ENCODE measurements at regions not wholly inside any gene's neighbourhood (a gene's known extent, or its start where the extent isn't known, plus 50 kb on each side); places are given as distances from the start of the nearest gene placed in this dataset.

DNA sequence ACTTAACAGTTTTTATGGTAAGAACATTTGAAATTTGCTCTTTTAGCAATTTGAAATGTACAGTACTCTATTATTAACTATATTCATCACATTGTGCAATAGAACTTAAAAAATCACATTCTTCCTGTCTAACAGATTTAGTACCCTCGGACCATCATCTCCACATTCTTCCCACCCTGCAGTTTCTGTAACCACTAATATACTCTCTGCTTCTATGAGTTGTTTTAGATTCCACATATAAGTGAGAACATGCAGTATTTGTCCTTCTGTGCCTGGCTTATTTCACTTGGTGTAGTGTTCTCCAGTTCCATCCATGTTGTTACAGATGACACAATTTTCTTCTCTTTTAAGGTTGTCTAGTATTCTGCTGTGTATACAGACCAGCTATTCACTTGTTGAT lies 88.9 kb upstream of the SEC61G start:
- H3K4me3 ChIP-seq = no peak overlapping the region
- no peaks in the 10 kb centered on the region for H3K36me3 ChIP-seq
- H3K27ac ChIP-seq = no peak overlapping the region
- intact Hi-C loops (cut with DNase I; ENCODE audit: low total_unique reads) = no loop called here
- H3K9me3 ChIP-seq = peaks cover 3 to 15% (median 9%) of the 10 kb centered on the region in 4 donors
- WGBS, 5 donors = 68 to 93% (median 77%) methylated on average over 1 of the region's 1 CpG
- TF ChIP-seq POLR2AphosphoS5 (IDR thresholded peaks at IDR 0.05) = no peak
- no peak for TF ChIP-seq EP300 (IDR thresholded peaks at IDR 0.05)
- TF ChIP-seq POLR2A (IDR thresholded peaks at IDR 0.05) = no peak
- no peak for TF ChIP-seq CTCF (IDR thresholded peaks at IDR 0.05)
- H3K27me3 ChIP-seq = no peaks in the 10 kb centered on the region
- no peaks in the 10 kb centered on the region for H3K4me1 ChIP-seq
- DNase-seq = no peak

GRCh38 chr7:54856856-54857255 lies 97.8 kb upstream of the SEC61G start:
- Histone ChIP-seq H3K36me3 (no peaks in the 10 kb centered on the region), H3K9me3 (peaks cover 0 to 3% (median 0%) of the 10 kb centered on the region in 4 donors), H3K4me3 (no peak overlapping the region), H3K27ac (no peak overlapping the region), H3K27me3 (no peaks in the 10 kb centered on the region), H3K4me1 (no peaks in the 10 kb centered on the region)
- DNase-seq = no peak
- no peak for TF ChIP-seq POLR2A (IDR thresholded peaks at IDR 0.05)
- intact Hi-C loops (cut with DNase I; ENCODE audit: low total_unique reads) = no loop called here
- 52 to 63% (median 60%) methylated on average over 1 of the region's 1 CpG for WGBS, 5 donors

GRCh38 chr7:54857294-54857693 lies 98.3 kb upstream of the SEC61G start:
- Histone ChIP-seq H3K4me3 (no peak overlapping the region), H3K27me3 (no peaks in the 10 kb centered on the region), H3K4me1 (no peaks in the 10 kb centered on the region), H3K9me3 (peaks cover 0 to 1% (median 0%) of the 10 kb centered on the region in 4 donors), H3K27ac (no peak overlapping the region), H3K36me3 (no peaks in the 10 kb centered on the region)
- DNase-seq = no peak
- no peak for TF ChIP-seq POLR2AphosphoS5 (IDR thresholded peaks at IDR 0.05)
- TF ChIP-seq CTCF (IDR thresholded peaks at IDR 0.05) = no peak
- no peak for TF ChIP-seq POLR2A (IDR thresholded peaks at IDR 0.05)
- TF ChIP-seq EP300 (IDR thresholded peaks at IDR 0.05) = no peak
- intact Hi-C loops (cut with DNase I; ENCODE audit: low total_unique reads) = no loop called here
- 59 to 80% (median 74%) methylated on average over 2 of the region's 2 CpGs for WGBS, 5 donors

DNA sequence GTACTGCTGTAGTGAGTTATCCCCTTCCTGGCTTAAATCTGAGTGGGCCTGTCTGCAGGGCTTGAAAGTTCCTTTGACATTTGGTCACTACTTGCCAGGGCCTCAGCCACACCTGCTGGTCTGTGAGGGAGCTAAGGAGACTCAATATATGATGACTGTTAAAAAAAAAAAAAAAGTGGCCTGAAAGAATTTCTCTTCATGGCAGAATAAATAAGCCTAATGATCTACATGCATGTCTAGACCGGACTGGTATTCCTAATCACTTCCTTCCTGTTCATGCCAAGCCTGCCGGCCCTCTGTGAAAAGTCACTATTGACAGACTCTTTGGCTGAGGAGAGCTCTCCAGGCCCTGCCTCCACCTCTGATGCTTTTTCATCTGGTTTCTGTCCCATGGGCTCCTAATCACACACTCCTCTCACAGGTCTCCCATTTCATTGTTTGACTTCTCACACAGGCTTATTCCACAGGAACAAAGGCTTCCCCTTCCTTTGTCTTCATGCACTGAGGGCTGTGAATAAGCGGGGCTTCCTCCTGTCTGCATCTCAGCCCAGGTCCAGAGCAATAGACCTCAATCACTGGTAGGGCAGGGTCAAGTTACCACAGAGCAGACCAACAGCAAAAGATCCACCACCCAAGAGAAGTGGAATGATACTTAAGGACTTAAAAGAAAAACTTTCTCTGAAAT lies 99.1 kb upstream of the SEC61G start:
- Histone ChIP-seq H3K27me3 (no peaks in the 10 kb centered on the region), H3K27ac (no peak overlapping the region), H3K36me3 (no peaks in the 10 kb centered on the region), H3K4me3 (no peak overlapping the region), H3K9me3 (no peaks in the 10 kb centered on the region), H3K4me1 (no peaks in the 10 kb centered on the region)
- no peak for TF ChIP-seq EP300 (IDR thresholded peaks at IDR 0.05)
- no peak for TF ChIP-seq CTCF (IDR thresholded peaks at IDR 0.05)
- TF ChIP-seq POLR2AphosphoS5 (IDR thresholded peaks at IDR 0.05) = no peak
- TF ChIP-seq POLR2A (IDR thresholded peaks at IDR 0.05) = no peak
- DNase-seq = peak in 1 of 2 donors; percentile 36
- 32 to 46% (median 42%) methylated on average over 3 of the region's 3 CpGs for WGBS, 5 donors
- intact Hi-C loops (cut with DNase I; ENCODE audit: low total_unique reads) = no loop called here

DNA sequence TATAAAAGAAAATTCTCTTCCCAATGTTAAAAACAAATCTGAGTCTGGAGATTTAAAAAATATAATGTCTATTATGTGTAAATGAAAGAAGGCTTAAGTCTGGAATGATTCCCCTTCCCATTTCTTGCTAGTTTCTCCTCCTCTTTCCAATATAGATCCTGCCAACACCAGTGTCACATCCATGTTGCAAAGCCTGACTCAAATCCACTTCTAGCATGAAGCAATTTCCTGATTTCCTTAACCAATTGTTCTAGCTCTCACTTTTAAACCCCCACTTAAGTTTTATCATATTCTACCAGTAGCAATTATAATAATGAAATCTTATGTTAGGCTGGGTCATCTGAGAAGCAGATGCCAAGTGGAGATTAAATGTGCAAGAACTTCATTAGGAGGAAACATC lies 100.1 kb upstream of the SEC61G start:
- H3K9me3 ChIP-seq = no peaks in the 10 kb centered on the region

More for the DNA sequence above, 100.1 kb upstream of the SEC61G start:
- DNase-seq = no peak
- no peaks in the 10 kb centered on the region for H3K4me1 ChIP-seq
- intact Hi-C loops (cut with DNase I; ENCODE audit: low total_unique reads) = no loop called here
- no peak for TF ChIP-seq POLR2AphosphoS5 (IDR thresholded peaks at IDR 0.05)
- H3K36me3 ChIP-seq = no peaks in the 10 kb centered on the region
- no peak overlapping the region for H3K27ac ChIP-seq
- no peak overlapping the region for H3K4me3 ChIP-seq
- H3K27me3 ChIP-seq = no peaks in the 10 kb centered on the region
